Cardiac fibroblast (primary cell): ENCODE measurements at regions not wholly inside any gene's neighbourhood (a gene's known extent, or its start where the extent isn't known, plus 50 kb on each side); places are given as distances from the start of the nearest gene placed in this dataset.

Experiments
- DNase-seq, 2 donors: peaks; one replicate each; pipeline versions ENCODE4 v3.0.0 to v3.0.0-alpha.2; 2010; ENCODE audit warnings: low read depth in 2 of 2
- H3K4me3 ChIP-seq, 2 donors: replicated peaks in 1 of 2; 1 replicate in 1 of 2; 2 replicates in 1 of 2; pipeline ENCODE4 v1.5.1; 2011; ENCODE audit warnings: low read depth in 2 of 2, low read length in 2 of 2, mild to moderate bottlenecking in 2 of 2, moderate library complexity in 1 of 2
- TF ChIP-seq, protein P1 (sequence below): IDR thresholded peaks from one replicate; pipeline ENCODE4 v1.5.1; 2011; ENCODE audit warnings: low read depth, mild to moderate bottlenecking, low read length, inconsistent platforms

GRCh38 chr4:17293901-17294300 lies 218.0 kb downstream of the QDPR start:
- TF ChIP-seq, protein P1, sequence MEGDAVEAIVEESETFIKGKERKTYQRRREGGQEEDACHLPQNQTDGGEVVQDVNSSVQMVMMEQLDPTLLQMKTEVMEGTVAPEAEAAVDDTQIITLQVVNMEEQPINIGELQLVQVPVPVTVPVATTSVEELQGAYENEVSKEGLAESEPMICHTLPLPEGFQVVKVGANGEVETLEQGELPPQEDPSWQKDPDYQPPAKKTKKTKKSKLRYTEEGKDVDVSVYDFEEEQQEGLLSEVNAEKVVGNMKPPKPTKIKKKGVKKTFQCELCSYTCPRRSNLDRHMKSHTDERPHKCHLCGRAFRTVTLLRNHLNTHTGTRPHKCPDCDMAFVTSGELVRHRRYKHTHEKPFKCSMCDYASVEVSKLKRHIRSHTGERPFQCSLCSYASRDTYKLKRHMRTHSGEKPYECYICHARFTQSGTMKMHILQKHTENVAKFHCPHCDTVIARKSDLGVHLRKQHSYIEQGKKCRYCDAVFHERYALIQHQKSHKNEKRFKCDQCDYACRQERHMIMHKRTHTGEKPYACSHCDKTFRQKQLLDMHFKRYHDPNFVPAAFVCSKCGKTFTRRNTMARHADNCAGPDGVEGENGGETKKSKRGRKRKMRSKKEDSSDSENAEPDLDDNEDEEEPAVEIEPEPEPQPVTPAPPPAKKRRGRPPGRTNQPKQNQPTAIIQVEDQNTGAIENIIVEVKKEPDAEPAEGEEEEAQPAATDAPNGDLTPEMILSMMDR = no peak
- no peak overlapping the region for H3K4me3 ChIP-seq
- DNase-seq = no peak

- TF ChIP-seq, protein P1 = no peak
- H3K4me3 ChIP-seq = no peak overlapping the region
- DNase-seq = no peak
These were observed 223.7 kb downstream of the QDPR start for GRCh38 chr4:17288151-17288550.

- TF ChIP-seq, protein P1 = no peak
- DNase-seq = no peak
These were observed 225.0 kb downstream of the QDPR start for GRCh38 chr4:17286752-17287460.

DNA sequence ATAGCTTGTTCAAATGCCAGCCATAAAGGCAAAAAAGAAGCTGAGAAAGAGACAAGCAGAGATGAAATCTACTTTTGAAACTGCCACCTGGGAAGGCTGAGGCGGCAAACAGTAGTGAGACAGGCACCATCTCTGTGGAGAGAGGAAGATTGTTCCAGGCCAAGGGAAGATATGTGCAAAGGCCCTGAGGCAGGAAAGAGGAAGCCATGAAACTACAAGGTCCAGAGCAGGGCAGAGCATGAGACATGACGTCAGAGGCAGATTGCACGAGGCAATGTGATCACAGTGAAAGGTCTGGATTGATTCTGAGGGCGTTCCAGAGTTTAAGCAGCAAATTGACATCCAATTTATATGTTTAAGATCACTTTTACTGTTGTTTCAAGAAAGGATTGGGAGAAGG lies 226.1 kb downstream of the QDPR start:
- DNase-seq = no peak
- H3K4me3 ChIP-seq = no peak overlapping the region
- TF ChIP-seq, protein P1 = no peak

More at GRCh38 chr4:17286752-17287460, 225.0 kb downstream of the QDPR start:
- no peak overlapping the region for H3K4me3 ChIP-seq

GRCh38 chr4:17284323-17285175 lies 227.3 kb downstream of the QDPR start:
- no peak overlapping the region for H3K4me3 ChIP-seq
- DNase-seq = peak; percentile 10 to 33
- TF ChIP-seq, protein P1 = no peak

- DNase-seq = no peak
- TF ChIP-seq, protein P1 = no peak
- no peak overlapping the region for H3K4me3 ChIP-seq
These were observed 228.1 kb downstream of the QDPR start for GRCh38 chr4:17283832-17284231.
